ENCODE measurements at regions not wholly inside any gene's neighbourhood (a gene's known extent, or its start where the extent isn't known, plus 50 kb on each side); places are given as distances from the start of the nearest gene placed in this dataset.

DNA sequence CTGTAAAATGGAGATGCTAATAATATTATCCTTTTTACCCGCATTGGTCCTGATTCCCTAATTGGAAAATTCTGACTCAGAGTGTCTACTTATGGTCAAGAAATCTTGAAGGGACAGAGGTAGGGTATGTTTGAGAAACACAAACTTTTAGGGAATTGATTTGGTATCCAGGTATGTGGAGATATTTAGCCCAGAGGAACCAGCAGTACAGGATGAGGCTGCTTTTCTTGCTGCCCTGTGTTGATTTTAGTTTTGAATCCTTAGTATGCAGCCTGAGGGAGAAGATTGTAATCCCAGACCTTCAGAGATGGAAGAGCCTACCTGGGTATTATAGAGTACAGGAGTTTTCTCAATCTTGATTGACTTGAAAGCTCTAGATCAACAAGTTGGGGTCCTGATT, 569.1 kb downstream of the PDCD6IP start:
- TF ChIP-seq CTCF (IDR thresholded peaks at IDR 0.05; ENCODE audit: insufficient read depth, low read length, poor library complexity, severe bottlenecking) (no peak), EZH2phosphoT487 (conservative IDR thresholded peaks at IDR 0.05; ENCODE audit: low read length) (no peak)
